BLaER1 treated with 17β-estradiol and CSF1 and Interleukin-3, amounts not matched to agents 10 nM and 100 nM (cell line): ENCODE measurements at regions not wholly inside any gene's neighbourhood (a gene's known extent, or its start where the extent isn't known, plus 50 kb on each side); places are given as distances from the start of the nearest gene placed in this dataset.
"Not testable (repeated sequence)": the region's sequence is repeated elsewhere in the genome, so short reads cannot be mapped to it uniquely, and the experiment has no call there.

ENCODE experiments used
- H3K27ac ChIP-seq, 11 experiments: shearing (Covaris generic); formaldehyde crosslinking; 2 replicates each; pipeline ENCODE4 v1.8.1; 2022
- H3K27me3 ChIP-seq, 11 experiments: shearing (Covaris generic); formaldehyde crosslinking; 2 replicates each; pipeline ENCODE4 v1.8.1; 2022
- H3K36me3 ChIP-seq, 11 experiments: shearing (Covaris generic); formaldehyde crosslinking; 2 replicates each; pipeline ENCODE4 v1.8.1; 2022
- H3K4me1 ChIP-seq, 10 experiments: shearing (Covaris generic); formaldehyde crosslinking; 2 replicates each; pipeline ENCODE4 v1.8.1; 2022
- H3K4me2 ChIP-seq, 11 experiments: shearing (Covaris generic); formaldehyde crosslinking; 2 replicates each; pipeline ENCODE4 v1.8.1; 2022
- H3K4me3 ChIP-seq, 10 experiments: shearing (Covaris generic); formaldehyde crosslinking; 2 replicates each; pipeline ENCODE4 v1.8.1; 2022
- H3K9ac ChIP-seq, 11 experiments: shearing (Covaris generic); formaldehyde crosslinking; 2 replicates each; pipeline ENCODE4 v1.8.1; 2022
- H3K9me3 ChIP-seq, 11 experiments: shearing (Covaris generic); formaldehyde crosslinking; replicated peaks in 1 of 11; 2 replicates each; pipeline ENCODE4 v1.8.1; 2022
- H4K20me1 ChIP-seq, 11 experiments: shearing (Covaris generic); formaldehyde crosslinking; 2 replicates each; pipeline ENCODE4 v1.8.1; 2022
- Cebpa-rat ChIP-seq, 11 experiments: shearing (Covaris generic); IDR thresholded peaks; 2 replicates each; pipeline ENCODE4 v1.8.1; 2022

DNA sequence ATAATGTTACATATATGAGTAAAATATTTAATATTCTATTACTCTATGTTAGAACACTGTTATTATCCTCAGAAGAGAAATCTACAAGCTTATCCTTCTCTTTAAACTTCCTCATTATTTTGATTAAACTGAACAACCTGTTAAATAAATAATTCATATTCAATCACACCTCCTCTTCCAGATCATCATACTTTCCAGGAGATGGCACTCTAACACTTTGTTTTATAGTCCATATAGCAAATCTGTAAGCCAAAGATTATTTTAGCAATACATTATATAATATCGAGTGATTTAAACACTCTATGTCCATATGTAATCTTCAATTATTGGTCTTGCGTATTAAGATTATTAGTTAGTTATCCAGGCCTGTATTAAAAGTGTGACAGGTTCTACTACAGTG lies 694.1 kb downstream of the ANKRD7 start:
- no peak overlapping the region for H3K27ac ChIP-seq
- peaks cover 0 to 9% (median 5%) of the 10 kb centered on the region in 11 experiments; a peak in 6 of 22 replicates for H3K9me3 ChIP-seq
- no peaks in the 10 kb centered on the region for H3K36me3 ChIP-seq
- no peak overlapping the region for H3K9ac ChIP-seq
- no peak for TF ChIP-seq Cebpa-rat (IDR thresholded peaks at IDR 0.05)
- H3K4me3 ChIP-seq, result no peak overlapping the region
- no peaks in the 10 kb centered on the region for H3K27me3 ChIP-seq
- no peaks in the 10 kb centered on the region for H3K4me1 ChIP-seq
- H4K20me1 ChIP-seq, result no peaks in the 10 kb centered on the region
- H3K4me2 ChIP-seq, result no peak overlapping the region

DNA sequence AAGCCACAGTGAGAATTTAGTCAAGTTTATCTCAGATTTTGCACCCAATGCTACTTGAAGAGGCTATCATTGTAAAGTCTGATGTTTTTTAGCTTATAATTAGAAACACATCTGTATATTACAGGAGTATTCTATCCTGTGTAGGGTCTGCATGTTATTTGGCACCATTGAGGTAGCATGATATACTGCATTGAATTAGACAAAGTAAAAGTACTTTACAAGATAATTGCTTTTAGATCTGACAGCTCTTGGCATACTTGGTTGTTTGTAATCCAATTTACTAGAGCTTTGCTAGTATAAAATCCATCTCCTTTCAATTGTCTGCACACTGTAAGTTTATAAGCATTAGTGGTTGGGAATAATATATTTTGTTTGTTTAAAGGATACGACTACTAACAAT lies 714.3 kb downstream of the ANKRD7 start:
- no peak for TF ChIP-seq Cebpa-rat (IDR thresholded peaks at IDR 0.05)
- Histone ChIP-seq H3K9ac (no peak overlapping the region), H3K27ac (no peak overlapping the region), H3K4me2 (no peak overlapping the region), H3K4me1 (no peaks in the 10 kb centered on the region), H4K20me1 (no peaks in the 10 kb centered on the region), H3K4me3 (no peak overlapping the region), H3K36me3 (no peaks in the 10 kb centered on the region), H3K9me3 (no peaks in the 10 kb centered on the region), H3K27me3 (no peaks in the 10 kb centered on the region)

DNA sequence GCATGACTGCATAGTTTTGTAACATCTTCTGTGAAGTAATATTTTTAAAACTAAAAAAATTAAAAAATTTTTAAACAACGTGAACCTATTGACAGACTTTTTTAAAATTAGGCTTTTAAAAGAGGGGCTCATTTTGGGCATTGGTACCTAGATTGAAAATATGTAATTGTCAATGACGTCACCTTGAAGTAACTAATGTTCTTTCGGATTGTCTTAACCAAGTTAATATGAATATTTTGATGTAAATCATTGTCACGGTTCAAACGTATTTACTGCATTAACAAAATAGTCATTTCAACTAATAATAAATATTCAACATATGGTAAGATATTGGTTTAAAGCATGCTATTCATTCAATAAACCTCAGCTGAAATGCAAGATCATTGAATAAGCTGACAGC lies 719.8 kb downstream of the ANKRD7 start:
- no peaks in the 10 kb centered on the region for H3K4me1 ChIP-seq
- no peaks in the 10 kb centered on the region for H3K27me3 ChIP-seq
- no peaks in the 10 kb centered on the region for H4K20me1 ChIP-seq
- H3K9me3 ChIP-seq, result no peaks in the 10 kb centered on the region
- no peaks in the 10 kb centered on the region for H3K36me3 ChIP-seq
- no peak overlapping the region for H3K4me3 ChIP-seq
- H3K27ac ChIP-seq, result no peak overlapping the region
- no peak overlapping the region for H3K9ac ChIP-seq
- no peak for TF ChIP-seq Cebpa-rat (IDR thresholded peaks at IDR 0.05)
- no peak overlapping the region for H3K4me2 ChIP-seq

DNA sequence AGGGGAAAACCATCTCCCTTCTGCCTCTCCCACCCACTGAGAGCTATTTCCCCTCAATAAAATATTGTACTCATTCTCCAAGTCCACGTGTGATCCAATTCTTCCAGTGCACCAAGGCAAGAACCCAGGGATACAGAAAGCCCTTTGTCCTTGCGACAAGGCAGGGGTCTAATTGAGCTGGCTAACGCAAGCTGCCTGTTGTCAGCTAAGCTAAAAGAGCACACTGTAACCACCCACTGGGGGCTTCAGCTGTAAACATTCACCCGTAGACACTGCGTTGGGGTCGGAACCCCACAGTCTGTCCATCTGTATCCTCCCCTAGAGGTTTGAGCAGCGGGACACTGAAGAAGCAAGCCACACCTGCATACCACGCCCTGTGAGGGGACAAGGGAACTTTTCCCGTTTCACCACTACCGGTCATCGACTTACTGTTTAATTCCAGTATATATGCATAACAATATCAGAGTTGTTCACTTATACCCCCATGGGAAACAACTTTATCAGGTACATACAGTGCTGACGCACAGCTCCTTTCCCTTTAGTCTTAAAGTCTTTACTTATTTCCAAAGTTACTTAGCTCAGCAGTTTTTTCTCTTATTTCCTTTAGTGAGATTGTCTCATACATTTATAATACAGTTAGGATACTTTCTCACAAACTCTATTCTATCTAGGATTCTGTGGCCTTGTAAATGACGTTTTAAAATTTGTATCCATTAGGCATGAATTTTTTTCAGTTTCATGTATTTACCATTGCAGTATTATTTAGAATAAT lies 721.6 kb downstream of the ANKRD7 start:
- Histone ChIP-seq H3K4me1 (no peaks in the 10 kb centered on the region), H3K4me2 (no peak overlapping the region), H3K4me3 (no peak overlapping the region), H3K36me3 (no peaks in the 10 kb centered on the region), H3K27me3 (no peaks in the 10 kb centered on the region), H3K9ac (no peak overlapping the region), H4K20me1 (no peaks in the 10 kb centered on the region), H3K9me3 (no peaks in the 10 kb centered on the region), H3K27ac (no peak overlapping the region)
- TF ChIP-seq Cebpa-rat (IDR thresholded peaks at IDR 0.05), result no peak

DNA sequence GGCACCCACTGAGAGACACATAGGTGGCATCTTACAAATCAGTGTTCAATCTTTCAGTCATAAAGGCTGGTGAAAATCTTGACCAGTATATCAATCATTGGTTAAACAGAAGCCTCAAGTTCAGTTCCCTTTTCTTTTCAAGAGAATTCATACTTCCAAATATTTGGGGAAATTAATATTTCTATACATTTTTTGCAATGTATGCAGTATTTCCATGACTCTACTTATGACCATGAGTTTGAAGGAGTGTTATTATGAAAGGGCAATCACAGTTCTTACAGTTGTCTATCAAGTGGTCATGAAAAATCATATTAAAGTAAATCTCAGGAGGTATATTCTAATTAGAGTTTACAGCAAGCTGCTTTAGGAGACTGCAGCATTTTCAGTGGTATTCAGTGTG lies 724.0 kb downstream of the ANKRD7 start:
- Histone ChIP-seq H3K36me3 (no peaks in the 10 kb centered on the region), H3K4me1 (no peaks in the 10 kb centered on the region), H3K9me3 (no peaks in the 10 kb centered on the region), H3K4me2 (no peak overlapping the region), H3K9ac (no peak overlapping the region), H3K4me3 (no peak overlapping the region), H3K27ac (no peak overlapping the region), H3K27me3 (no peaks in the 10 kb centered on the region), H4K20me1 (no peaks in the 10 kb centered on the region)
- no peak for TF ChIP-seq Cebpa-rat (IDR thresholded peaks at IDR 0.05)

DNA sequence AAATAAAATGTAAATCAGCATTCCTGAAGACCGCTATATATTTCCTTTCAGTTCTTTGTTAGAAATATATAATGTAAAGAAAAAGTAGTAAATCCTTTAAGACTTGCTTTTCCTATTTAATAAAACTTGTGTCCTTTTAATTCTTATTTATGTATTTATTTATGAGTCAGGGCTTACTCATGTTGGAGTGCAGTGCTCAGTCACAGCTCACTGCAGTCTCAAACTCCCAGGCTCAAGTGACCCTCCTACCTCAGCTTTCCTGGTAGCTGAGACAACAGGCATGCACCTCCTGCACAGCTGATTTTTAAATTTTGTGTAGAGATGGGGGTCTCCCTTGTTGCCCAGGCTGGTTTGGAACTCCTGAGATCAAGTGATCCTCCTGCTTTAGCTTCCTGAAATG lies 724.5 kb downstream of the ANKRD7 start:
- H3K36me3 ChIP-seq, result no peaks in the 10 kb centered on the region
- no peaks in the 10 kb centered on the region for H4K20me1 ChIP-seq
- H3K9ac ChIP-seq, result no peak overlapping the region
- H3K27me3 ChIP-seq, result no peaks in the 10 kb centered on the region
- no peak overlapping the region for H3K4me3 ChIP-seq
- no peak overlapping the region for H3K27ac ChIP-seq
- TF ChIP-seq Cebpa-rat (IDR thresholded peaks at IDR 0.05), result no peak
- H3K4me1 ChIP-seq, result no peaks in the 10 kb centered on the region
- no peaks in the 10 kb centered on the region for H3K9me3 ChIP-seq
- no peak overlapping the region for H3K4me2 ChIP-seq

DNA sequence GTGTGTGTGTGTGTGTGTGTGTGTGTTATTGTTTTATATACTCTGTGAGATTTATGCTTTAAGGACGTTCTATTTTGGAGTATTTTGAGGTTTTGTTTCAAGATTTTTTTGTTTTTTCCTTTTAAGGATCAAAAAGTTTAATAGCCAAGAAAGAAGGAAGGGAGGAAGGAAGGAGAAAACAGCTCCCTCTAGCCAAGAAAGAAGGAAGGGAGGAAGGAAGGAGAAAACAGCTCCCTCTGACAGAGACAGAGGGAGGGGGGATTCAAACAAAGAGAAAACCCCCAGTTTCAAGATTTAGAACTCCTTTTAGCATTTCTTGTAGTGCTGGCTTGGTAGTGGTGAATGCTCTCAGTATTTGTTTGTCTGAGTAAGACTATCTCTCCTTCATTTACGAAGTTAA lies 731.8 kb downstream of the ANKRD7 start:
- H3K9ac ChIP-seq, H4K20me1 ChIP-seq, H3K27ac ChIP-seq, H3K9me3 ChIP-seq, H3K27me3 ChIP-seq, H3K4me2 ChIP-seq, H3K4me1 ChIP-seq, H3K4me3 ChIP-seq, H3K36me3 ChIP-seq: not testable (repeated sequence)

DNA sequence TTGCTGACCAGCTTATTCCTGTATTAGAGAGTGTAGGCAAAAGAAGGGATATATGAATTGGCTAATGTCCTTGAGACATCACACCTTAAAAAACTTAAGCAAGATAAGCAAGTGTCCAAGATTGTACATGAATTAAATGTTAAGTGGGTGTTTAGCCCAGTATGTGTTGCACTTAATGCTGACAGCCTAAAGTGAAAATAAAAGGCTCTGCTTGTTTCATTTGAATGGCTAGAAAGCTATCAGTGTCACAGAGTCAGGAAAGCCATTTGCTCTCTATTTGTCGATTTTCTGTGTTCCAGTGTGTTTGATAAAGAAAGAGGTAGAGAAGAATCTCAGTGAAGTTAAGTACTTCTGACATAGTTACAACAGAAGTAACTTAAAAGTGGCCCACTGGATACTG lies 744.9 kb downstream of the ANKRD7 start:
- no peak overlapping the region for H3K4me3 ChIP-seq
- H4K20me1 ChIP-seq, result no peaks in the 10 kb centered on the region
- H3K4me2 ChIP-seq, result no peak overlapping the region
- H3K36me3 ChIP-seq, result no peaks in the 10 kb centered on the region
- no peak overlapping the region for H3K27ac ChIP-seq
- no peak overlapping the region for H3K9ac ChIP-seq
- no peaks in the 10 kb centered on the region for H3K9me3 ChIP-seq
- H3K4me1 ChIP-seq, result no peaks in the 10 kb centered on the region
- no peaks in the 10 kb centered on the region for H3K27me3 ChIP-seq
- no peak for TF ChIP-seq Cebpa-rat (IDR thresholded peaks at IDR 0.05)

DNA sequence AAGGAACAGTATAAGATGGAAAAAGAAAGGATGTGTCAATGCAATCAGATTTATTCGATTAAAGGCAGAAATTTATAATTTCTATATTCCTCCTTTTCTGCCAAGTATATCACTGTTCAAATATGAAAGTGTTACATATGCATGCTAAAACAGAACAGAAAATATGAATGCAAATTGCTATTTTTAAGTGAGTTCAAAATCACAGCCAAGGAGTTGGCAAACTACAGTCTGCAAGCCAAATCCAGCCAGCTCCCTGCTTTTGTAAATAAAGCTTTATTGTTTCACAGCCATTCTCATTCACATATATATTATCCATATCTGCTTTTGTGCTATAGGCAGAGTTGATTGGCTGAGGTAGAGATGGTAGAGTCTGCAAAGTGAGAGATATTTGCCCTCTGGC lies 747.2 kb downstream of the ANKRD7 start:
- Histone ChIP-seq H3K27me3 (no peaks in the 10 kb centered on the region), H4K20me1 (no peaks in the 10 kb centered on the region), H3K4me1 (no peaks in the 10 kb centered on the region), H3K9me3 (no peaks in the 10 kb centered on the region), H3K9ac (no peak overlapping the region), H3K36me3 (no peaks in the 10 kb centered on the region), H3K4me2 (no peak overlapping the region), H3K27ac (no peak overlapping the region), H3K4me3 (no peak overlapping the region)
- TF ChIP-seq Cebpa-rat (IDR thresholded peaks at IDR 0.05), result no peak

DNA sequence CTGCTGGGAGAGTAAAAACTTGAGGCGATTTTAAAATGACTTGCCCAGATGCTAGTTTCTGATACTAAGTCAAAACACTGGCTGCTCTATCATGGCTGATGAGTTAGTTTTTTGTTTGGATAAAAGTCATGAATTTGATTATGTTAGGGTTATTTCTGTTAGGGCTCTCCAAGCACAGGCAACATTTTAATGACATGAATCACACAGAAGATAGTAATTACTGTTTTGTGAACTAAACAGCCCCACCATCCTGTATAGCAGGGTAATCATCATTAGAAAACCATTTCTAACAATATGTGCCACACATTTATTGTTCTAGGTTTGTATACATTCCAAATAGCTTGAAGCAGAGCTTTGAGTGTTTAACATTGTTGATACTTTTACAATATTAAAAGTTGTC lies 750.3 kb downstream of the ANKRD7 start:
- no peaks in the 10 kb centered on the region for H3K36me3 ChIP-seq
- TF ChIP-seq Cebpa-rat (IDR thresholded peaks at IDR 0.05), result no peak

More for the DNA sequence above, 750.3 kb downstream of the ANKRD7 start:
- no peak overlapping the region for H3K9ac ChIP-seq
- no peaks in the 10 kb centered on the region for H3K27me3 ChIP-seq
- H3K9me3 ChIP-seq, result no peaks in the 10 kb centered on the region
- no peaks in the 10 kb centered on the region for H3K4me1 ChIP-seq
- no peaks in the 10 kb centered on the region for H4K20me1 ChIP-seq
- H3K4me2 ChIP-seq, result no peak overlapping the region
- H3K4me3 ChIP-seq, result no peak overlapping the region
- H3K27ac ChIP-seq, result no peak overlapping the region
